ENCODE measurements at regions not wholly inside any gene's neighbourhood (a gene's known extent, or its start where the extent isn't known, plus 50 kb on each side); places are given as distances from the start of the nearest gene placed in this dataset.

GRCh38 chr1:219085082-219085481 is 88.6 kb upstream of the LYPLAL1 start:
- TF ChIP-seq SRF (IDR thresholded peaks at IDR 0.05; ENCODE audit: low read depth), result no peak
- TF ChIP-seq CTCF (IDR thresholded peaks at IDR 0.05 in 2 of 3, conservative IDR thresholded peaks at IDR 0.05 in 1 of 3; ENCODE audit: borderline replicate concordance in 1 of 3, insufficient read depth in 1 of 3, low read depth in 2 of 3, low read length in 2 of 3), result no peak
- TF ChIP-seq EZH2 (IDR thresholded peaks at IDR 0.05), result no peak
- TF ChIP-seq POLR2A (IDR thresholded peaks at IDR 0.05; ENCODE audit: borderline replicate concordance, extremely low read depth, insufficient read depth, insufficient read length), result no peak
